ENCODE measurements at regions not wholly inside any gene's neighbourhood (a gene's known extent, or its start where the extent isn't known, plus 50 kb on each side); places are given as distances from the start of the nearest gene placed in this dataset.
A peak's percentile ranks its signal among the peaks of the same experiment; 100 is the strongest.

- FAIRE-seq (no peak), DNase-seq (no peak)
- no peaks in the 10 kb centered on the region for H3K27me3 ChIP-seq (ENCODE audit: control insufficient read depth, insufficient read depth, low read length)
- no peak overlapping the region for H3K4me3 ChIP-seq (ENCODE audit: low read length in 3 of 3)
- no peaks in the 10 kb centered on the region for H3K36me3 ChIP-seq (ENCODE audit: control insufficient read depth in 2 of 3, insufficient read depth in 3 of 3, low read length in 3 of 3)
- H3K27ac ChIP-seq (ENCODE audit: low read depth in 2 of 2, low read length in 2 of 2) = no peak overlapping the region
- no peaks in the 10 kb centered on the region for H3K9me3 ChIP-seq (ENCODE audit: control insufficient read depth in 2 of 3, insufficient read depth in 1 of 3, low read length in 3 of 3)
- H3K9ac ChIP-seq (ENCODE audit: low read length in 3 of 3) = no peak overlapping the region
- no peaks in the 10 kb centered on the region for H3K4me1 ChIP-seq (ENCODE audit: control insufficient read depth in 2 of 3, insufficient read depth in 2 of 3, low read depth in 1 of 3, low read length in 3 of 3)
- TF ChIP-seq CTCF (IDR thresholded peaks at IDR 0.05; ENCODE audit: borderline replicate concordance, extremely low read depth, insufficient read depth) = no peak
- intact Hi-C loops (cut with DNase I) = no loop called here
These were observed 54.5 kb upstream of the SLC35C1 start for GRCh38 chr11:45750439-45750838.

- no peak overlapping the region for H3K9ac ChIP-seq (ENCODE audit: low read length in 3 of 3)
- H3K36me3 ChIP-seq (ENCODE audit: control insufficient read depth in 2 of 3, insufficient read depth in 3 of 3, low read length in 3 of 3) = no peaks in the 10 kb centered on the region
- intact Hi-C loops (cut with DNase I) = no loop called here
- H3K4me1 ChIP-seq (ENCODE audit: control insufficient read depth in 2 of 3, insufficient read depth in 2 of 3, low read depth in 1 of 3, low read length in 3 of 3) = no peaks in the 10 kb centered on the region
- no peak overlapping the region for H3K27ac ChIP-seq (ENCODE audit: low read depth in 2 of 2, low read length in 2 of 2)
- FAIRE-seq (no peak), DNase-seq (no peak)
- no peaks in the 10 kb centered on the region for H3K27me3 ChIP-seq (ENCODE audit: control insufficient read depth, insufficient read depth, low read length)
- no peak for TF ChIP-seq CTCF (IDR thresholded peaks at IDR 0.05; ENCODE audit: borderline replicate concordance, extremely low read depth, insufficient read depth)
- no peaks in the 10 kb centered on the region for H3K9me3 ChIP-seq (ENCODE audit: control insufficient read depth in 2 of 3, insufficient read depth in 1 of 3, low read length in 3 of 3)
- no peak overlapping the region for H3K4me3 ChIP-seq (ENCODE audit: low read length in 3 of 3)
These were observed 56.1 kb upstream of the SLC35C1 start for GRCh38 chr11:45748801-45749200.

GRCh38 chr11:45745065-45745811 is 59.7 kb upstream of the SLC35C1 start:
- intact Hi-C loops (cut with DNase I) = no loop called here
- no peaks in the 10 kb centered on the region for H3K27me3 ChIP-seq (ENCODE audit: control insufficient read depth, insufficient read depth, low read length)
- no peak overlapping the region for H3K4me3 ChIP-seq (ENCODE audit: low read length in 3 of 3)
- H3K9ac ChIP-seq (ENCODE audit: low read length in 3 of 3) = no peak overlapping the region
- H3K27ac ChIP-seq (ENCODE audit: low read depth in 2 of 2, low read length in 2 of 2) = no peak overlapping the region
- FAIRE-seq (no peak), DNase-seq (peak in 1 of 5 donors; percentile 83)
- H3K9me3 ChIP-seq (ENCODE audit: control insufficient read depth in 2 of 3, insufficient read depth in 1 of 3, low read length in 3 of 3) = no peaks in the 10 kb centered on the region
- H3K36me3 ChIP-seq (ENCODE audit: control insufficient read depth in 2 of 3, insufficient read depth in 3 of 3, low read length in 3 of 3) = no peaks in the 10 kb centered on the region
- H3K4me1 ChIP-seq (ENCODE audit: control insufficient read depth in 2 of 3, insufficient read depth in 2 of 3, low read depth in 1 of 3, low read length in 3 of 3) = no peaks in the 10 kb centered on the region
- no peak for TF ChIP-seq CTCF (IDR thresholded peaks at IDR 0.05; ENCODE audit: borderline replicate concordance, extremely low read depth, insufficient read depth)
